ENCODE measurements at regions not wholly inside any gene's neighbourhood (a gene's known extent, or its start where the extent isn't known, plus 50 kb on each side); places are given as distances from the start of the nearest gene placed in this dataset.

DNA sequence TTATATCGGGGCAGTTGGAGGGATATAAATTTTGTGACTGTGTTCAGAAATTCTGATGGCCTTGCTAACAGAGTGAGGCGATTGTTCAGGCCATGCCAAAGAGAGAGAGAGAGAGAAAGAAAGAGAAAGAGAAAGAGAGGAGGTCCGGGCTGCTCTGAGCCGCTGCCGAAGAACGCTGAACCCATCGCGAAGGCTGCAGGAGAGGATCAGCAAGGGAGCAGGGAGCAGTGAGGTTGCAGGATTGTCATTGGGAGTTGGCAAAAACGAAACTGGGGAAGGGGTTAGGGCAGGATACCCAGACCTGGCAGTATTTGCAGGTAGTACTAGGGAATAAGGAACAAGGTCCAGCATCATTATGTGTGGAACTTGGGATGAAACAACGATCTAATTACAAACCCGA lies 537.1 kb downstream of the INSC start:
- H3K27ac ChIP-seq = no peak overlapping the region
- DNase-seq (ENCODE audit: low spot score) (no peak), ATAC-seq (ENCODE audit: insufficient number of reproducible peaks, low FRiP score, low read depth) (no peak)
- H3K9me3 ChIP-seq = no peaks in the 10 kb centered on the region
- TF ChIP-seq, protein P1, sequence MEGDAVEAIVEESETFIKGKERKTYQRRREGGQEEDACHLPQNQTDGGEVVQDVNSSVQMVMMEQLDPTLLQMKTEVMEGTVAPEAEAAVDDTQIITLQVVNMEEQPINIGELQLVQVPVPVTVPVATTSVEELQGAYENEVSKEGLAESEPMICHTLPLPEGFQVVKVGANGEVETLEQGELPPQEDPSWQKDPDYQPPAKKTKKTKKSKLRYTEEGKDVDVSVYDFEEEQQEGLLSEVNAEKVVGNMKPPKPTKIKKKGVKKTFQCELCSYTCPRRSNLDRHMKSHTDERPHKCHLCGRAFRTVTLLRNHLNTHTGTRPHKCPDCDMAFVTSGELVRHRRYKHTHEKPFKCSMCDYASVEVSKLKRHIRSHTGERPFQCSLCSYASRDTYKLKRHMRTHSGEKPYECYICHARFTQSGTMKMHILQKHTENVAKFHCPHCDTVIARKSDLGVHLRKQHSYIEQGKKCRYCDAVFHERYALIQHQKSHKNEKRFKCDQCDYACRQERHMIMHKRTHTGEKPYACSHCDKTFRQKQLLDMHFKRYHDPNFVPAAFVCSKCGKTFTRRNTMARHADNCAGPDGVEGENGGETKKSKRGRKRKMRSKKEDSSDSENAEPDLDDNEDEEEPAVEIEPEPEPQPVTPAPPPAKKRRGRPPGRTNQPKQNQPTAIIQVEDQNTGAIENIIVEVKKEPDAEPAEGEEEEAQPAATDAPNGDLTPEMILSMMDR (IDR thresholded peaks at IDR 0.05) = no peak
- H3K4me1 ChIP-seq (ENCODE audit: control insufficient read depth in 1 of 2, low read depth in 2 of 2) = peaks cover 4 to 6% of the 10 kb centered on the region in 2 donors
- peak overlapping the region; percentile 35 for H3K4me3 ChIP-seq
- no peaks in the 10 kb centered on the region for H3K36me3 ChIP-seq
- no peaks in the 10 kb centered on the region for H3K27me3 ChIP-seq (replicated peaks; ENCODE audit: insufficient read depth)

DNA sequence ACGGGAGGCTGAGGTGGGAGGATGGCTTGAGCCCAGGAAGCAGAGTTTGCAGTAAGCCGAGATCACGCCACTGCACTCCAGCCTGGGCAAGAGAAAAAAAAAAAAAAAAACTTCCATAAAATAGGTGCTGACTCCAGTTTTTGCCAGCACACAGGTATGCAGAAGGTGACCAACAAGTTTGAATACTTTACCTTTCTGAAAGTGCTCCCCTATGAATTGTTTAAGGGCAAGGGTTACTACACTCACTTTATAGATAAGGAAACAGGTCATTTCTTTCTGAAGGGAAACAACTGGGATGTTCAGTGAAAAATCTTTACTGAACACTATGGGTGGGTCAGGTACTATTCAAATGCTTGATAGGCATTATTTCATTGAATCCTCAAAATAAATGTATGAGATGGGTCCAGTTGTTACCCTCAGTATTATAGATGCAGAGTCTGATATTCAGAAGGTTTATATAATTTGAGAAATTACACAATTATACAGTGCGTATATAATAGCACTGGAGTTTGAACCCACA lies 538.5 kb downstream of the INSC start:
- TF ChIP-seq, protein P1 (IDR thresholded peaks at IDR 0.05) = no peak
- no peak for DNase-seq (ENCODE audit: low spot score)
- Histone ChIP-seq H3K36me3 (no peaks in the 10 kb centered on the region), H3K4me3 (no peak overlapping the region), H3K27me3 (replicated peaks; ENCODE audit: insufficient read depth) (no peaks in the 10 kb centered on the region), H3K27ac (no peak overlapping the region), H3K9me3 (no peaks in the 10 kb centered on the region), H3K4me1 (ENCODE audit: control insufficient read depth in 1 of 2, low read depth in 2 of 2) (peaks cover 4 to 6% of the 10 kb centered on the region in 2 donors)
- ATAC-seq (ENCODE audit: insufficient number of reproducible peaks, low FRiP score, low read depth) = no peak

DNA sequence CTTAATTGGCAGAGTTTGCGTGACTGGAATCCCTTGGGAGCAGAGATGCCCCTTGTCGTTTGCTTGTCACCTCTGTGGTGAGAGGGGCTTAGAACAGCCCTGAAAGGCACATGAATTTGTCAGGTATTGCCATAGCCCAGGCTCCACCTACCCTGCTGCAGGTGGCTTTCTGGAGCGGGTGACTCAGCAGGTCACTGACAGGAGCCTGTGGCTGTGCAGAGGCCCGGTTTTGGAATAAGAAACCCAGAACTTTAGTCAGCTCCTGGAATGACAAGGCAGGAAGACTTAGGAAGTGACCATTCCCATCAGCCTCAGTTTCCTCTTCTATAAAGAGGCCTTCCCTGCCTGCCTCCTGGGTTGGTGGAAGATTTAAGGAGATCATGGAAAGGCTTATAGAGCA lies 539.7 kb downstream of the INSC start:
- DNase-seq (ENCODE audit: low spot score) = no peak
- no peaks in the 10 kb centered on the region for H3K27me3 ChIP-seq (replicated peaks; ENCODE audit: insufficient read depth)
- H3K36me3 ChIP-seq = no peaks in the 10 kb centered on the region
- no peak overlapping the region for H3K27ac ChIP-seq
- ATAC-seq (ENCODE audit: insufficient number of reproducible peaks, low FRiP score, low read depth) = no peak
- H3K4me1 ChIP-seq (ENCODE audit: control insufficient read depth in 1 of 2, low read depth in 2 of 2) = peaks cover 4 to 6% of the 10 kb centered on the region in 2 donors
- no peaks in the 10 kb centered on the region for H3K9me3 ChIP-seq
- H3K4me3 ChIP-seq = no peak overlapping the region
- TF ChIP-seq, protein P1 (IDR thresholded peaks at IDR 0.05) = no peak

DNA sequence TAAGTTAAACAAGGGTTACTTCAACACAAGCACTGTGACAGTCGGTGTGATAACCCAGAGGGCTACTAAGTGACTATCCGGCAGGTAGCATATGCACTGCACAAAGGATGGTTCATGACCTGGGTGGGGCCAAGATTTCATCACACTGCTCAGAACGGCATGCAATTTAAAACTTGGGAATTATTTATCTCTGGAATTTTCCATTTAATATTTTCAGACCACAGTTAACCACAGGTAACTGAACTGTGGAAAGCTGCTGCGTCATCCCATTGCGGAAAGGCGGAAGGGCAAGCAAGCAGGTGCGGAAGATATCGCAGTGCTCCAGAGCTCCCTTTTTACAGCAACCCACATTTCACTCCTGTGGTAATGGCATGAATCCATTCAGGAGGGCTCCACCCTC lies 540.8 kb downstream of the INSC start:
- no peak overlapping the region for H3K4me3 ChIP-seq
- H3K27me3 ChIP-seq (replicated peaks; ENCODE audit: insufficient read depth) = no peaks in the 10 kb centered on the region
- H3K4me1 ChIP-seq (ENCODE audit: control insufficient read depth in 1 of 2, low read depth in 2 of 2) = peaks cover 3% of the 10 kb centered on the region in 2 donors
- DNase-seq (ENCODE audit: low spot score) (no peak), ATAC-seq (ENCODE audit: insufficient number of reproducible peaks, low FRiP score, low read depth) (no peak)
- no peaks in the 10 kb centered on the region for H3K36me3 ChIP-seq
- H3K9me3 ChIP-seq = no peaks in the 10 kb centered on the region
- no peak overlapping the region for H3K27ac ChIP-seq
- TF ChIP-seq, protein P1 (IDR thresholded peaks at IDR 0.05) = no peak

DNA sequence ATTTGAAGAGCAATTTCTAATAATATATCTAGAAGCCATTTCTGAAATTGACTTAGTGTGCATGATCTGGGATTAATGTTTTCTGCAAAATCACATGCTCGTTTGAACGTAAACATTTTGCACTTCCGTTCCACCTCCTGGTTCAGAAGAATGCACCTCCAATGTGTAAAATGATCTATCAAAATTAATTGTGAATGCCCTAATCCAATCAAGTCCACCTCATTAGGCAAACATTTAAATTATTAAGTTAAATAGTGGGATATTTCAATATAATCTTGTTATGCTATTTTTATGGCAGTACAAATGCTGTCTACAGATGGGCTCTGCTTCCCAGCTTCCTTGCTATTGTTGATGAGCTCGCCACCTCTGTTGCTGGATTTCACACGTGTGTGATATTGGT lies 542.5 kb downstream of the INSC start:
- DNase-seq (ENCODE audit: low spot score) (no peak), ATAC-seq (ENCODE audit: insufficient number of reproducible peaks, low FRiP score, low read depth) (no peak)
- TF ChIP-seq, protein P1 (IDR thresholded peaks at IDR 0.05) = no peak
- H3K27me3 ChIP-seq (replicated peaks; ENCODE audit: insufficient read depth) = no peaks in the 10 kb centered on the region
- no peaks in the 10 kb centered on the region for H3K4me1 ChIP-seq (ENCODE audit: control insufficient read depth in 1 of 2, low read depth in 2 of 2)
- no peaks in the 10 kb centered on the region for H3K9me3 ChIP-seq
- no peak overlapping the region for H3K4me3 ChIP-seq
- H3K27ac ChIP-seq = no peak overlapping the region
- no peaks in the 10 kb centered on the region for H3K36me3 ChIP-seq

Data from thoracic aorta (tissue), 2 donors.